Upper lobe of right lung (tissue), 1 donor: ENCODE measurements at regions not wholly inside any gene's neighbourhood (a gene's known extent, or its start where the extent isn't known, plus 50 kb on each side); places are given as distances from the start of the nearest gene placed in this dataset.

Experiments
- ATAC-seq: fragments of 200-7000 bp; cut with Tn5 transposase; one replicate; pipeline ENCODE4 v1.9.1; 2020; ENCODE audit warnings: mild to moderate bottlenecking, moderate library complexity
- DNase-seq: peaks from one replicate; pipeline ENCODE4 v3.0.0-alpha.2; 2020
- H3K27ac ChIP-seq: fragments of 200-600 bp; one replicate; pipeline ENCODE4 v1.8.0; 2022
- H3K27me3 ChIP-seq: fragments of 200-600 bp; one replicate; pipeline ENCODE4 v1.8.0; 2022; ENCODE audit warnings: mild to moderate bottlenecking
- H3K36me3 ChIP-seq: fragments of 200-600 bp; one replicate; pipeline ENCODE4 v1.8.0; 2022
- H3K4me1 ChIP-seq: fragments of 200-600 bp; one replicate; pipeline ENCODE4 v1.8.0; 2022
- H3K4me3 ChIP-seq: fragments of 200-600 bp; one replicate; pipeline ENCODE4 v1.8.0; 2022; ENCODE audit warnings: mild to moderate bottlenecking
- H3K9me3 ChIP-seq: fragments of 200-600 bp; one replicate; pipeline ENCODE4 v1.8.0; 2022
- CTCF ChIP-seq: fragments of 200-600 bp; IDR thresholded peaks from one replicate; pipeline ENCODE4 v1.8.0; 2022; ENCODE audit warnings: antibody characterized with exemption
- intact Hi-C: fragments of 100-400 bp; cut with DNase I; formaldehyde crosslinking; loops from one replicate; pipeline ENCODE4 v1.11.0; 2022
- donor health status: DM: no; HTN: yes; CAD: no; lungs with severe emphysema.

- H3K4me3 ChIP-seq = no peak overlapping the region
- intact Hi-C loops = no loop called here
- TF ChIP-seq CTCF = no peak
- no peaks in the 10 kb centered on the region for H3K27me3 ChIP-seq
- H3K27ac ChIP-seq = no peak overlapping the region
- DNase-seq (no peak), ATAC-seq (no peak)
- no peaks in the 10 kb centered on the region for H3K9me3 ChIP-seq
- no peaks in the 10 kb centered on the region for H3K36me3 ChIP-seq
- no peaks in the 10 kb centered on the region for H3K4me1 ChIP-seq
These were observed 1888.9 kb upstream of the CDH6 start for GRCh38 chr5:29304545-29304944.

GRCh38 chr5:29296548-29296947 lies 1896.9 kb upstream of the CDH6 start:
- no peak for TF ChIP-seq CTCF
- Histone ChIP-seq H3K27ac (no peak overlapping the region), H3K4me1 (no peaks in the 10 kb centered on the region), H3K27me3 (no peaks in the 10 kb centered on the region), H3K36me3 (no peaks in the 10 kb centered on the region), H3K4me3 (no peak overlapping the region), H3K9me3 (no peaks in the 10 kb centered on the region)
- intact Hi-C loops = no loop called here
- no peak for DNase-seq
- no peak for ATAC-seq

- intact Hi-C loops = no loop called here
- ATAC-seq (no peak), DNase-seq (no peak)
- no peak for TF ChIP-seq CTCF
- H3K36me3 ChIP-seq = no peaks in the 10 kb centered on the region
- H3K9me3 ChIP-seq = no peaks in the 10 kb centered on the region
- H3K4me3 ChIP-seq = no peak overlapping the region
- no peak overlapping the region for H3K27ac ChIP-seq
- H3K4me1 ChIP-seq = no peaks in the 10 kb centered on the region
- no peaks in the 10 kb centered on the region for H3K27me3 ChIP-seq
These were observed 1915.8 kb upstream of the CDH6 start for GRCh38 chr5:29277642-29278041.

GRCh38 chr5:29276371-29276770 lies 1917.1 kb upstream of the CDH6 start:
- intact Hi-C loops = no loop called here

GRCh38 chr5:29263915-29264351 lies 1929.6 kb upstream of the CDH6 start:
- DNase-seq (no peak), ATAC-seq (no peak)
- H3K27me3 ChIP-seq = no peaks in the 10 kb centered on the region
- no peak for TF ChIP-seq CTCF
- intact Hi-C loops = no loop called here
- no peaks in the 10 kb centered on the region for H3K4me1 ChIP-seq
- H3K36me3 ChIP-seq = no peaks in the 10 kb centered on the region
- H3K9me3 ChIP-seq = no peaks in the 10 kb centered on the region
- no peak overlapping the region for H3K27ac ChIP-seq
- H3K4me3 ChIP-seq = no peak overlapping the region

More at GRCh38 chr5:29276371-29276770, 1917.1 kb upstream of the CDH6 start:
- DNase-seq (no peak), ATAC-seq (no peak)
- Histone ChIP-seq H3K4me1 (no peaks in the 10 kb centered on the region), H3K27me3 (no peaks in the 10 kb centered on the region), H3K9me3 (no peaks in the 10 kb centered on the region), H3K36me3 (no peaks in the 10 kb centered on the region), H3K27ac (no peak overlapping the region), H3K4me3 (no peak overlapping the region)
- TF ChIP-seq CTCF = no peak
